ENCODE measurements at regions not wholly inside any gene's neighbourhood (a gene's known extent, or its start where the extent isn't known, plus 50 kb on each side); places are given as distances from the start of the nearest gene placed in this dataset.

GRCh38 chr5:82813861-82814260 lies 263.3 kb downstream of the TMEM167A start:
- Histone ChIP-seq H3K27me3 (ENCODE audit: insufficient read depth, poor library complexity, severe bottlenecking) (no peaks in the 10 kb centered on the region), H3K27ac (replicated peaks) (no peak overlapping the region), H3K4me3 (replicated peaks; ENCODE audit: insufficient read depth, low read length) (no peak overlapping the region)
- no peak for DNase-seq (ENCODE audit: low read depth in 1 of 2, low spot score in 1 of 2)
- TF ChIP-seq GABPA (IDR thresholded peaks at IDR 0.05; ENCODE audit: low read depth) (no peak), REST (IDR thresholded peaks at IDR 0.05; ENCODE audit: insufficient replicate concordance, low read depth) (no peak), CTCF (IDR thresholded peaks at IDR 0.05; ENCODE audit: insufficient read depth, low read length) (no peak), POLR2AphosphoS5 (IDR thresholded peaks at IDR 0.05; ENCODE audit: low read depth) (no peak), SPI1 (IDR thresholded peaks at IDR 0.05; ENCODE audit: borderline replicate concordance, low read depth) (no peak)

- H3K4me3 ChIP-seq (replicated peaks; ENCODE audit: insufficient read depth, low read length), result no peak overlapping the region
- H3K27me3 ChIP-seq (ENCODE audit: insufficient read depth, poor library complexity, severe bottlenecking), result no peaks in the 10 kb centered on the region
- TF ChIP-seq POLR2AphosphoS5 (IDR thresholded peaks at IDR 0.05; ENCODE audit: low read depth), result no peak
- TF ChIP-seq CTCF (IDR thresholded peaks at IDR 0.05; ENCODE audit: insufficient read depth, low read length), result no peak
- TF ChIP-seq REST (IDR thresholded peaks at IDR 0.05; ENCODE audit: insufficient replicate concordance, low read depth), result no peak
- no peak for TF ChIP-seq GABPA (IDR thresholded peaks at IDR 0.05; ENCODE audit: low read depth)
- TF ChIP-seq SPI1 (IDR thresholded peaks at IDR 0.05; ENCODE audit: borderline replicate concordance, low read depth), result no peak
- H3K27ac ChIP-seq (replicated peaks), result no peak overlapping the region
- DNase-seq (ENCODE audit: low read depth in 1 of 2, low spot score in 1 of 2), result no peak
Measured at GRCh38 chr5:82812575-82812974, 264.6 kb downstream of the TMEM167A start.

GRCh38 chr5:82811490-82811889 lies 265.7 kb downstream of the TMEM167A start:
- TF ChIP-seq REST (IDR thresholded peaks at IDR 0.05; ENCODE audit: insufficient replicate concordance, low read depth) (no peak), POLR2AphosphoS5 (IDR thresholded peaks at IDR 0.05; ENCODE audit: low read depth) (no peak)
- Histone ChIP-seq H3K27me3 (ENCODE audit: insufficient read depth, poor library complexity, severe bottlenecking) (no peaks in the 10 kb centered on the region), H3K4me3 (replicated peaks; ENCODE audit: insufficient read depth, low read length) (no peak overlapping the region), H3K27ac (replicated peaks) (no peak overlapping the region)
- DNase-seq (ENCODE audit: low read depth in 1 of 2, low spot score in 1 of 2), result no peak

All from HL-60 (cell line).